ENCODE measurements at regions not wholly inside any gene's neighbourhood (a gene's known extent, or its start where the extent isn't known, plus 50 kb on each side); places are given as distances from the start of the nearest gene placed in this dataset.

- TF ChIP-seq EZH2 (IDR thresholded peaks at IDR 0.05; ENCODE audit: low read depth, low read length, severe bottlenecking) = no peak
- no peak for TF ChIP-seq CTCF (IDR thresholded peaks at IDR 0.05; ENCODE audit: control extremely low read depth in 1 of 3, insufficient read depth in 1 of 3, low read depth in 1 of 3, low read length in 3 of 3)
- TF ChIP-seq POLR2A (IDR thresholded peaks at IDR 0.05; ENCODE audit: control extremely low read depth in 1 of 2, low read depth in 2 of 2, low read length in 2 of 2) = no peak
- no peak for TF ChIP-seq CBX8 (IDR thresholded peaks at IDR 0.05; ENCODE audit: borderline replicate concordance, low read depth, low read length)
- TF ChIP-seq TEAD4 (IDR thresholded peaks at IDR 0.05; ENCODE audit: low read depth, low read length) = no peak
- no peak for TF ChIP-seq RFX5 (IDR thresholded peaks at IDR 0.05; ENCODE audit: borderline replicate concordance, low read depth, low read length)
- TF ChIP-seq SRF (IDR thresholded peaks at IDR 0.05; ENCODE audit: low read depth, low read length) = no peak
- TF ChIP-seq POLR2AphosphoS5 (IDR thresholded peaks at IDR 0.05; ENCODE audit: low read depth, low read length) = no peak
- no peak for TF ChIP-seq TAF1 (IDR thresholded peaks at IDR 0.05; ENCODE audit: low read depth, low read length)
- no peak for TF ChIP-seq GTF2F1 (IDR thresholded peaks at IDR 0.05; ENCODE audit: borderline replicate concordance, low read depth, low read length)
- TF ChIP-seq MAX (IDR thresholded peaks at IDR 0.05) = no peak
These were observed 214.9 kb downstream of the TMEM167A start for GRCh38 chr5:82862261-82862660.

Measured in H1 (cell line).